ENCODE measurements at regions not wholly inside any gene's neighbourhood (a gene's known extent, or its start where the extent isn't known, plus 50 kb on each side); places are given as distances from the start of the nearest gene placed in this dataset.

GRCh38 chr3:118742760-118743159 is 291.9 kb downstream of the IGSF11 start:
- ATAC-seq = no peak
- TF ChIP-seq ZNF8 (CRISPR knock-in tag; IDR thresholded peaks at IDR 0.05) (no peak), ZC3H10 (CRISPR knock-in tag; IDR thresholded peaks at IDR 0.05) (no peak), ZFP3 (CRISPR knock-in tag; IDR thresholded peaks at IDR 0.05) (no peak), PPARA (CRISPR knock-in tag; IDR thresholded peaks at IDR 0.05; ENCODE audit: borderline replicate concordance) (no peak), SNAI2 (CRISPR knock-in tag; IDR thresholded peaks at IDR 0.05) (no peak), CREB5 (CRISPR knock-in tag; IDR thresholded peaks at IDR 0.05; ENCODE audit: low read depth) (no peak), ZFP30 (CRISPR knock-in tag; IDR thresholded peaks at IDR 0.05) (no peak), RARB (CRISPR knock-in tag; IDR thresholded peaks at IDR 0.05) (no peak), OSR1 (CRISPR knock-in tag; IDR thresholded peaks at IDR 0.05) (no peak), POU6F1 (CRISPR knock-in tag; IDR thresholded peaks at IDR 0.05; ENCODE audit: borderline replicate concordance, low read depth) (no peak)

GRCh38 chr3:118744186-118744585 is 290.5 kb downstream of the IGSF11 start:
- no peak for ATAC-seq
- TF ChIP-seq ISL1 (CRISPR knock-in tag; IDR thresholded peaks at IDR 0.05) = no peak

GRCh38 chr3:118754406-118755252 is 280.0 kb downstream of the IGSF11 start:
- TF ChIP-seq PPARA (CRISPR knock-in tag; IDR thresholded peaks at IDR 0.05; ENCODE audit: borderline replicate concordance) (no peak), CSDC2 (CRISPR knock-in tag; IDR thresholded peaks at IDR 0.05) (no peak), CSRNP3 (CRISPR knock-in tag; IDR thresholded peaks at IDR 0.05) (no peak), SNAI2 (CRISPR knock-in tag; IDR thresholded peaks at IDR 0.05) (no peak), CREB5 (CRISPR knock-in tag; IDR thresholded peaks at IDR 0.05; ENCODE audit: low read depth) (no peak), TCF4 (CRISPR knock-in tag; IDR thresholded peaks at IDR 0.05; ENCODE audit: borderline replicate concordance) (no peak), ZNF565 (CRISPR knock-in tag; conservative IDR thresholded peaks at IDR 0.05; ENCODE audit: low read depth) (no peak)
- no peak for ATAC-seq

- TF ChIP-seq CSDC2 (CRISPR knock-in tag; IDR thresholded peaks at IDR 0.05) = no peak
- TF ChIP-seq TCF4 (CRISPR knock-in tag; IDR thresholded peaks at IDR 0.05; ENCODE audit: borderline replicate concordance) = no peak
- TF ChIP-seq CREB5 (CRISPR knock-in tag; IDR thresholded peaks at IDR 0.05; ENCODE audit: low read depth) = no peak
- no peak for TF ChIP-seq RARB (CRISPR knock-in tag; IDR thresholded peaks at IDR 0.05)
- no peak for TF ChIP-seq OSR1 (CRISPR knock-in tag; IDR thresholded peaks at IDR 0.05)
- ATAC-seq = no peak
These were observed 279.3 kb downstream of the IGSF11 start for GRCh38 chr3:118755253-118755801.

- no peak for ATAC-seq
- TF ChIP-seq TSHZ2 (CRISPR knock-in tag; IDR thresholded peaks at IDR 0.05) (no peak), ESRRG (CRISPR knock-in tag; IDR thresholded peaks at IDR 0.05) (no peak), RARB (CRISPR knock-in tag; IDR thresholded peaks at IDR 0.05) (no peak), TCF4 (CRISPR knock-in tag; IDR thresholded peaks at IDR 0.05; ENCODE audit: borderline replicate concordance) (no peak), SNAI2 (CRISPR knock-in tag; IDR thresholded peaks at IDR 0.05) (no peak), BACH2 (CRISPR knock-in tag; IDR thresholded peaks at IDR 0.05; ENCODE audit: borderline replicate concordance) (no peak), CREB5 (CRISPR knock-in tag; IDR thresholded peaks at IDR 0.05; ENCODE audit: low read depth) (no peak), ZC3H10 (CRISPR knock-in tag; IDR thresholded peaks at IDR 0.05) (no peak), CSDC2 (CRISPR knock-in tag; IDR thresholded peaks at IDR 0.05) (no peak), PPARA (CRISPR knock-in tag; IDR thresholded peaks at IDR 0.05; ENCODE audit: borderline replicate concordance) (no peak), ZNF8 (CRISPR knock-in tag; IDR thresholded peaks at IDR 0.05) (no peak), GLIS3 (CRISPR knock-in tag; IDR thresholded peaks at IDR 0.05) (no peak), ISL1 (CRISPR knock-in tag; IDR thresholded peaks at IDR 0.05) (no peak), ZFP30 (CRISPR knock-in tag; IDR thresholded peaks at IDR 0.05) (no peak)
These were observed 273.9 kb downstream of the IGSF11 start for GRCh38 chr3:118760585-118761290.

All from SK-N-SH treated with all-trans-retinoic acid at 6 μM for 48 hours (cell line).